LNCaP clone FGC (cell line): ENCODE measurements at regions not wholly inside any gene's neighbourhood (a gene's known extent, or its start where the extent isn't known, plus 50 kb on each side); places are given as distances from the start of the nearest gene placed in this dataset.

Source experiments
- DNase-seq: peaks from one replicate; pipeline ENCODE4 v3.0.0-alpha.2; 2011; ENCODE audit warnings: low read depth
- H3K4me3 ChIP-seq: 2 replicates; pipeline ENCODE4 v1.5.1; 2011; ENCODE audit warnings: mild to moderate bottlenecking, low read depth, low read length, control low read depth
- TF ChIP-seq, protein P1 (sequence below): IDR thresholded peaks from 2 replicates; pipeline ENCODE4 v1.5.1; 2012; ENCODE audit warnings: mild to moderate bottlenecking; ENCODE audit not compliant: control insufficient read depth, insufficient read depth; ENCODE audit errors: extremely low read depth

GRCh38 chr5:71972777-71973473, 134.3 kb upstream of the MAP1B start:
- TF ChIP-seq, protein P1, sequence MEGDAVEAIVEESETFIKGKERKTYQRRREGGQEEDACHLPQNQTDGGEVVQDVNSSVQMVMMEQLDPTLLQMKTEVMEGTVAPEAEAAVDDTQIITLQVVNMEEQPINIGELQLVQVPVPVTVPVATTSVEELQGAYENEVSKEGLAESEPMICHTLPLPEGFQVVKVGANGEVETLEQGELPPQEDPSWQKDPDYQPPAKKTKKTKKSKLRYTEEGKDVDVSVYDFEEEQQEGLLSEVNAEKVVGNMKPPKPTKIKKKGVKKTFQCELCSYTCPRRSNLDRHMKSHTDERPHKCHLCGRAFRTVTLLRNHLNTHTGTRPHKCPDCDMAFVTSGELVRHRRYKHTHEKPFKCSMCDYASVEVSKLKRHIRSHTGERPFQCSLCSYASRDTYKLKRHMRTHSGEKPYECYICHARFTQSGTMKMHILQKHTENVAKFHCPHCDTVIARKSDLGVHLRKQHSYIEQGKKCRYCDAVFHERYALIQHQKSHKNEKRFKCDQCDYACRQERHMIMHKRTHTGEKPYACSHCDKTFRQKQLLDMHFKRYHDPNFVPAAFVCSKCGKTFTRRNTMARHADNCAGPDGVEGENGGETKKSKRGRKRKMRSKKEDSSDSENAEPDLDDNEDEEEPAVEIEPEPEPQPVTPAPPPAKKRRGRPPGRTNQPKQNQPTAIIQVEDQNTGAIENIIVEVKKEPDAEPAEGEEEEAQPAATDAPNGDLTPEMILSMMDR = no peak
- H3K4me3 ChIP-seq = no peak overlapping the region
- DNase-seq = no peak

- TF ChIP-seq, protein P1 = no peak
- no peak for DNase-seq
- no peak overlapping the region for H3K4me3 ChIP-seq
Observed at GRCh38 chr5:71973563-71973962, 133.7 kb upstream of the MAP1B start.

GRCh38 chr5:71974165-71974564, 133.1 kb upstream of the MAP1B start:
- TF ChIP-seq, protein P1 = no peak
- no peak overlapping the region for H3K4me3 ChIP-seq
- DNase-seq = no peak

DNA sequence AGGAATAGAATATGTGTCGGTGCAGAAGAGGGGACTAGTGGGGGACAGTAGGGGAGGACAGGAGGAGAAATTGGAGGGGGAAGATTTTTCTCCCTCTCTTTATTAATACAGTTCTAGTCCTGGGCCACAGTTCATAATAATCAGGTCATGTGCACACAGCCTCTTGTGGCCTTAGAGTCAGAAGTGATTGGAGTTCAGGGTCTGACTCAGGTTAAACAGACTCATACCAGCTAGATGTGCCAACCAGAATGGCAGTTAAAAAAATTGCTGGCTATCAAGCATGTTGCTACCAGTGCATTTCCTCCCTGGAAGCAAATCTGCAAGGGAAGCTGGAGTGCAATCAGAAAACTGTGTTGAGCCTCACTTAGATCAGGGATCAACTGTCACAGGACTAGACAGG, 132.7 kb upstream of the MAP1B start:
- TF ChIP-seq, protein P1 = no peak
- no peak overlapping the region for H3K4me3 ChIP-seq
- DNase-seq = peak; percentile 19

DNA sequence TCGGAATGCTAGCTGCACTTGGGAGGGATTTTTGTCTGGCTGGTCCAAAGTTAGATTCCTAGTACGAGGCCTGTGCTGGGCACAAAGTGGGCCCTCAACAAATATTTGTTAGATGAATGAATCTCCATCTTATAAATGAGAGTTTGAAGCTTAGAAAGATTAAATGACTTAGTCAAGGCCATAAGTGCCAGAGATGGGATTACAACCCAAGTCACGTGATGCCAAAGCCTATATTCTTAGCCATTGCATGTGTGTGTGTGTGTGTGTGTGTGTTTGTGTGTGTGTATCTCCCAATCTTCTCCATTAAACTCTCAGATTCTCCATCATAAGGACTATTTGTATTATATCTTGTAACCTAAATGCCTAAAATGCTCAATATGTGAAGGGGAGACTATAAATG, 130.8 kb upstream of the MAP1B start:
- TF ChIP-seq, protein P1 = no peak
- no peak for DNase-seq
- H3K4me3 ChIP-seq = no peak overlapping the region

DNA sequence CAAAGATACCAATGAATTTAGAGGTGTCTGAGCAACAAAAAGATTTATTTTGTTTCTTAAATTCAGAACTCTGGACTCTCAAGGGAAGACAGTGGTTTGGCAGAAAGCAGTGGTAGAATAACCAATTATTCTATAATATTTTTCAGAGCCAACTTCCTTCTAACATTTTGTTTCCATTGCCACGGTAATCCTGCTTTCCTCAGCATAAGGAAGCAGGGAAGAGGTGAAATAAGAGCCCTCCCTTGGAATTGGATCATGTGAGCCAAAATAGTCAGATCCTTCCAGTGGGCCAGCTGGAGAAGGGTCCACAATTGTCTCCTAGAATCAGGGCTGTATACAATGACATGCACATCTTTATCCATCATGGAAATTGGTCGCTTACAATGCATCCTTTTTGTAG, 130.0 kb upstream of the MAP1B start:
- no peak overlapping the region for H3K4me3 ChIP-seq
- no peak for DNase-seq
- TF ChIP-seq, protein P1 = no peak

DNA sequence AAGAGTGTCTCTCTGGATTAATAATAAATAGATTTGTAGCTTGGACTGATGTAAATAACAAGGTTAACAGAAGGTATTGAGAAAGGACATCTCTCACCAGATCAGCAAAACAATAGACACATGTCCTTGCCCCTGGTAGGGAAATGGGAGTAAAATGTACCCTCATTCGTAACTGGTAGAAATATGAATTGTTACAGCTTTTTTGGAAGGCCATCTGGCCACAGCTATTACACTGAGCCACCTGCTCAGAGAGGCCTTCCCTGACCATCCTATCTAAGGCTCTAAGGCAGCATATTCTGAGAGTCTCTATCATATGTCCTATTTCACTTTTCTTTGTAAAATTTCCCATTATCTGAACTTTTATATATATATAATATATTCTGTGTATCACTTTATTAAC, 129.1 kb upstream of the MAP1B start:
- no peak overlapping the region for H3K4me3 ChIP-seq
- TF ChIP-seq, protein P1 = no peak
- no peak for DNase-seq
